ENCODE measurements at regions not wholly inside any gene's neighbourhood (a gene's known extent, or its start where the extent isn't known, plus 50 kb on each side); places are given as distances from the start of the nearest gene placed in this dataset.
A peak's percentile ranks its signal among the peaks of the same experiment; 100 is the strongest.

- no peak for DNase-seq
Observed at GRCh38 chr7:135827391-135827790, 78.8 kb upstream of the FAM180A start.

GRCh38 chr7:135825406-135825805, 76.8 kb upstream of the FAM180A start:
- DNase-seq: no peak

GRCh38 chr7:135822376-135822775, 73.8 kb upstream of the FAM180A start:
- DNase-seq: no peak

GRCh38 chr7:135817583-135817982, 69.0 kb upstream of the FAM180A start:
- no peak for DNase-seq

GRCh38 chr7:135815033-135815432, 66.4 kb upstream of the FAM180A start:
- DNase-seq: no peak

GRCh38 chr7:135812148-135812547, 63.5 kb upstream of the FAM180A start:
- no peak for DNase-seq

GRCh38 chr7:135811506-135811905, 62.9 kb upstream of the FAM180A start:
- no peak for DNase-seq

- DNase-seq: no peak
Observed at GRCh38 chr7:135808206-135808605, 59.6 kb upstream of the FAM180A start.

- DNase-seq: no peak
Observed at GRCh38 chr7:135803143-135803542, 54.5 kb upstream of the FAM180A start.

GRCh38 chr7:135802697-135803096, 54.1 kb upstream of the FAM180A start:
- no peak for DNase-seq

- no peak for DNase-seq
Observed at GRCh38 chr7:135801877-135802276, 53.3 kb upstream of the FAM180A start.

GRCh38 chr7:135801045-135801693, 52.6 kb upstream of the FAM180A start:
- DNase-seq: peak; percentile 65 to 72

GRCh38 chr7:135800560-135800959, 51.9 kb upstream of the FAM180A start:
- no peak for DNase-seq

- no peak for DNase-seq
Observed at GRCh38 chr7:135799881-135800280, 51.3 kb upstream of the FAM180A start.

Data from AML-193 (cell line).